GM18873 (cell line): ENCODE measurements at regions not wholly inside any gene's neighbourhood (a gene's known extent, or its start where the extent isn't known, plus 50 kb on each side); places are given as distances from the start of the nearest gene placed in this dataset.

ENCODE experiments used
- ATAC-seq: cut with Tn5 transposase; IDR thresholded peaks from one replicate; pipeline ENCODE4 v1.9.1; 2021; ENCODE audit warnings: mild to moderate bottlenecking, moderate library complexity, moderate number of reproducible peaks; ENCODE audit not compliant: unreplicated experiment, low FRiP score

- ATAC-seq, result no peak
Observed at GRCh38 chr9:90948156-90948555, 146.5 kb downstream of the SYK start.

DNA sequence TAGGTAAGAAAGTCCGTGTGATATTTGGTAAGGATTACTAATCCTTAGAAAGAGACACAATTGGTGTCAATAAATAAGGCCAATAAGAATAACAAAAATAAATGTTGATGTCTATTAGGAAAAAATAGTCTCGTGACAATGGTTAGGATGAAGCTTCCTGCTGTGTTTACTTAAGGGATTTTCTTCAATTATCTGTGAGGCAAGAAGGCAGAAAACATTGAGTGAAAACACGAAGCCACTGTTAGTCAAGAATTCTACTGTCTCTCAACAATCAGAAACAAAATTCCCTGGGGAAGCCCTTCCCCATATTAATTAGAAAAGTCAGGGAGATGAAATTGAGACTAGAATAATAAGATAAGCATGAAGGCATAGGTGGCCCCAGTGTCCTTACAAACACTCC lies 149.0 kb downstream of the SYK start:
- no peak for ATAC-seq

GRCh38 chr9:90953200-90953599 lies 151.6 kb downstream of the SYK start:
- ATAC-seq, result no peak

DNA sequence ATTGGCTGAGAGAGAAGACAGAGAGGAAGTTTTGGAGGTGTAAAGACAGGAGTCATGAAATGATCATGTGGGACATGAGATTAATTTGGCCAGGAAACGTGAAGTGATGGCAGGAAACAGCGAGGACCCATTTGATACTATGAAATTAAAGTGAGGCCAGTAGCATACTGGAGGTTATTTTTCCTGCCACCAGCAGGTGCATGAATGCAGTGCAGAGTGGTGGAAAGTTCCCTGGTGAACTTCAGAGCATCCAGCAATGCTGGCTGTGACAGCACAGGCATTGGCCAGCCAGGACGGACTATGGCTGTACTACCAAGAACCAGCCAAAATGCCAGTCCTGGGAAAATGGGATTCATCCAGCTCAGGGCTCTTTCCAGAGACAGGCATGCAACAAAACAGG lies 152.2 kb downstream of the SYK start:
- no peak for ATAC-seq

DNA sequence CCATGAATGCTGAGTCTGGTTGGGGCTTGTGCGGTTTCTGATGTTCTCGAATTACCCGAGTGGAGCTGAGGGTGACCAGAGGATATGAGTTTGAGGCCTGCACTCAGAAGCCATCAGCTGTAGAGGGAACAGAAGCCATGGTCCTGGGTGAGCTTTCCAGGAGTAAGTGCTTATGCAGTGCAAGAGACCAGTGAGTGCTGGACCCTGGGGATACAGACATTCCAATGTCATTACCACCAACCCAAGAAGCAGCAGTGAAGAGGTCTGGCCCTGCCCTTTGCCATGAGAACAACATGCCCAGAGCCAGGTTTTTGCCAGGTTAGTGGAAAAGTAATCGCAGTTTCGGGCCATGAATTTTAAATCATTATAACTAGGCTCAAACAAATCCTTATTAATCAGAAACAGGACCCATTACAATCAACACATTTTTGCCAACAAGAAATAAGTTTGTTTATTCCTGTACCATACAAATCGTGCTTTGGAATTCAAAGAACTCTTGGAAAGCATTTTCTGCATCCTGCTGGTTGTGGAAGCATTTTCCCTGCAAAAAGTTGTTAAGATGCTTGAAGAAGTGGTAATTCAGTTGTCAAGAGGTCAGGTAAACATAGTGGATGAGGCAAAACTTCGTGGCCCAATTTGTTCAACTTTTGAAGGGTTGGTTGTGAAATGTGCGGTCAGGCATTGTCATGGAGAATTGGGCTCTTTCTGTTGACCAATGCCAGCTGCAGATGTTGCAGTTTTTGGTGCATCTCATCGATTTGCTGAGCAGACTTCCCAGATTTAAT lies 154.6 kb downstream of the SYK start:
- ATAC-seq, result no peak

DNA sequence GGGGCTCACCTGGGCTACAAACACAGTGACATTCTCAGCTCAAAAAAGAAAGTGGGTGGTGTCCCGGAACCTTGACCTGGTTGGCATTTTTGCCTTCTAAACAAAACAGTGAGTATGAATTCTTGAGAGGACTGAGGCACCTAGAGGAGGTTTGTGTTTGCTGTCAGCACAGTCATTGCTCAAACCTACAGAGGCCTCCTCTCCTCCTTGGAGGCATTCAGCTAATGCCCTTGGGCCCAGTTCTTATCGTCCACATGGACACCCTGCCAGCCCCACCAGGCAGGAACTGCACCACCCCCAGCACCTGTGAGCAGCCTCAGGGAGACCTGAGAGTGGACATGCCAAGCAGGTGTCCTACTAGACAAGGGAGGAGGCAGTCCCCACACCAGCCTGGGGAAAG lies 156.7 kb downstream of the SYK start:
- no peak for ATAC-seq

DNA sequence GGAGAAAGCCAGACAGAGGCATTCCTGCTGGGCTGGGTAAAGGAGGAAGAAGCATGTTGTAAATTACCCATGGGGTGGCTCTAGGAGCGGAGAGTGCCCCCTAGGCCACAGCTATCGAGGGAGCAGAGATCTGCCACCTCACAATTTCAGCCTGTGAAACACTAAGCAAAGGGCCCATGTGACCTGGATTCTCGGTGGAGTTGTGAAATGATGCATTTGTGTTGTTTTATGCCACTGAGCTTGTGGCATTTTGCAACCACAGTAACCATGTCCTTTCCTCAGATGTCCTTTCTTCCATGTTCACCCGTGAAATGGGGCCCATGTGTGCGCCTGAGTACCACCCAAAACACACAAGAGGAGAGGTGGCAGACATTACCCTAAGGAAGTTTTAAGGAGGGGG lies 159.3 kb downstream of the SYK start:
- ATAC-seq, result no peak

GRCh38 chr9:90961375-90961774 lies 159.8 kb downstream of the SYK start:
- ATAC-seq, result no peak

- ATAC-seq, result no peak
Observed at GRCh38 chr9:90964101-90965020, 162.7 kb downstream of the SYK start.

- no peak for ATAC-seq
Observed at GRCh38 chr9:90965226-90966030, 163.8 kb downstream of the SYK start.

GRCh38 chr9:90966031-90966290 lies 164.3 kb downstream of the SYK start:
- no peak for ATAC-seq

DNA sequence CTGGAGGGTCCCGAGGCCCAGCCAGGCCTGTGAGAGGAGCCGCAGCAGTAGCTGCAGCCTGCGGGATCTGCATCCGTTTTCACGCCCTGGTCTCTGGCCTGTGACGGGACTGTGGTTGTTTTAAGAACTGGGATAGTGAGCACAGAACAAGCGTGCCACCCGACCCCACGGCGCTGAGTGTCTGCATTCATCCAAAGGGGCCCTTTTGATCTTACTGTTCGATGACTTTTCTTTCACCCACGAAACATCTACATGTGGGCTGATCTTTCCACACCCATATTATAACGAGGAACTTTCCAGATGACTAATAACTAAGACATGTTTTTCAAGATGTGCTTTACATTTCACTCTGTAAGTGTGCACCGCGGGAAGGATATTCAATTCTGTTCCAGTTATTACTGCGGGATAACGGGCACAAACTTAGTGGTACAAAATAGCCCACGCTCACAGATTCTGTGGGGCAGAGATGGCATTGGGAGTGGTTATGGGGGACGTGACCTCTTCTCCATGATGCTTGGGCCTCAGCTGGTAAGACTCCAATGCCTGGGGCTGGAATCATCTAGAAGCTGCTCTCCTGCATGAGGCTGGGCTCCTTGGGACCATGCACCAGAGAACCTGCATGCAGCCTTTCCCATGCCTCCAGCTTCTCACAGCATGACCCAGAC lies 165.0 kb downstream of the SYK start:
- ATAC-seq, result no peak

DNA sequence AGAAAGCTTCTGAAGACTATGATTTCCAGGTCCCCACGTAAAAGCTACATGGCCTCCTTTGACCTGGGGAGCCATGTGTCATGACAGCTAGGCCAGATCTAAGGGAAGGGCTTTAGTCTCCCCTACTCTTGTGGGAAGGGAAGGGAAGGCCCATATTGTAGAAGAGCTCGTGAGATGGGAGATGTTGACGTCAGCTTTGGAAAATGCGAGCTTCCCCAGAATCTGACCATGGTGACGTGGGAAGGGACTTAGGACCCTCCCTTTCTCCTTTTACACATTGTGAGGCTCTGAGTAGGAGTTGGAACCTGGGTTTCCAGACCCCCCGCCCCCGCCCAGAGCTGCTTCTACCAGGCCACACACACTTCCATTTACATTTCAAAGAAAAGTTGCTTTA lies 165.5 kb downstream of the SYK start:
- ATAC-seq, result no peak

GRCh38 chr9:90969021-90969675 lies 167.5 kb downstream of the SYK start:
- no peak for ATAC-seq

DNA sequence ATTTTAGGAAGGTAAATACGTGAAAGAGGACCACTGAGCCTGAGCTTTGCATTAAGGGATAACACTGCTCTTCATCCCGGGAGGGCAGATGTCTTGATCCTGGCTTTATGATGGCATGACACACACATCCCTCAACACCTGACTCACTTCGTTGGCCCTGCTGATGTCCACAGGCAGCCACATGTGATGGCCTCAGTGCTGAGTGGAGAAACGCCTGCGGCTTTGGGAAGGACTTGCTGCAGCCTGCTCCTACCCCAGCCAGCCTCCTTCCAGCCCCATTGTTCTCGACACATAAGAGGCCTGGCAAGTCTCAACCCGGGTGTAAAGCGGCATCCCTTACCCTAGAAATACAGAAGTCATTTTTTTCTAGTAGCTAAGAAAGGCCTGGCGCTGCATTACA lies 169.0 kb downstream of the SYK start:
- ATAC-seq, result no peak

GRCh38 chr9:90972057-90972456 lies 170.4 kb downstream of the SYK start:
- no peak for ATAC-seq

- ATAC-seq, result no peak
Observed at GRCh38 chr9:90974016-90974415, 172.4 kb downstream of the SYK start.

GRCh38 chr9:90974643-90975245 lies 173.1 kb downstream of the SYK start:
- no peak for ATAC-seq

- no peak for ATAC-seq
Observed at GRCh38 chr9:90975781-90976538, 174.3 kb downstream of the SYK start.
